Tibial artery (tissue), 4 donors: ENCODE measurements at regions not wholly inside any gene's neighbourhood (a gene's known extent, or its start where the extent isn't known, plus 50 kb on each side); places are given as distances from the start of the nearest gene placed in this dataset.

Experiments
- DNase-seq, 2 donors: peaks; one replicate each; pipeline ENCODE4 v3.0.0-alpha.2; 2019
- H3K27ac ChIP-seq, 2 donors: fragments of 200-600 bp; sonication (generic) in 1 of 2; 1 replicate in 1 of 2; 2 replicates in 1 of 2; pipeline ENCODE4 v1.5.1; 2018 to 2019; ENCODE audit warnings: mild to moderate bottlenecking in 1 of 2
- H3K27me3 ChIP-seq, 2 donors: fragments of 200-600 bp; sonication (generic) in 1 of 2; one replicate each; pipeline versions ENCODE4 v1.5.1 to v1.6.0; 2016 to 2019
- H3K36me3 ChIP-seq, 3 donors: fragments of 200-600 bp; sonication (generic) in 2 of 3; one replicate each; pipeline ENCODE4 v1.5.1; 2016 to 2019; ENCODE audit warnings: mild to moderate bottlenecking in 2 of 3
- H3K4me1 ChIP-seq, 4 donors: fragments of 200-600 bp; sonication (generic) in 2 of 4; 1 replicate in 3 of 4; 2 replicates in 1 of 4; pipeline ENCODE4 v1.5.1; 2016 to 2019
- H3K4me3 ChIP-seq, 2 donors: fragments of 200-600 bp; sonication (generic) in 1 of 2; 1 replicate in 1 of 2; 2 replicates in 1 of 2; pipeline ENCODE4 v1.5.1; 2018 to 2019; ENCODE audit warnings: mild to moderate bottlenecking in 2 of 2
- H3K9me3 ChIP-seq, 3 donors: fragments of 200-600 bp; sonication (generic) in 1 of 3; one replicate each; pipeline ENCODE4 v1.5.1; 2016 to 2019
- intact Hi-C: fragments of 100-400 bp; cut with DNase I; formaldehyde crosslinking; loops from one replicate; pipeline ENCODE4 v1.15.0; 2023; ENCODE audit warnings: low total_unique reads
- TF ChIP-seq, protein P1 (sequence below), 2 experiments: fragments of 200-600 bp in 1 of 2; fragments of 450-650 bp in 1 of 2; IDR thresholded peaks; one replicate each; pipeline ENCODE4 v1.5.1; 2017 to 2019; ENCODE audit warnings: antibody characterized with exemption in 2 of 2, mild to moderate bottlenecking in 1 of 2, moderate library complexity in 1 of 2

DNA sequence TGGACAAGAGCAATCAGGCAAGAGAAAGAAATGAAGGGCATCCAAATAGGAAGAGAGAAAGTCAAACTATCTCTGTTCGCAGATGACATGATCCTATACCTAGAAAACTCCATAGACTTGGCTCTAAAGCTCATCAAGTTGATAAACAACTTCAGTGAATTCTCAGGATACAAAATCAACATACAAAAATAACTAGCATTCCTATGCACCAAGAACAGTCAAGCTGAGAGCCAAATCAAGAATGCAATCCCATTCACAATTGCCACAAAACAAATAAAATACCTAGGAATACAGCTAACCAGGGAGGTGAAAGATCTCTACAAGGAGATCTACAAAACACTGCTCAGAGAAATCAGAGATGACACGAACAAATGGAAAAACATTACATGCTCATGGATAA lies 417.5 kb upstream of the ATP2B1 start:
- TF ChIP-seq, protein P1, sequence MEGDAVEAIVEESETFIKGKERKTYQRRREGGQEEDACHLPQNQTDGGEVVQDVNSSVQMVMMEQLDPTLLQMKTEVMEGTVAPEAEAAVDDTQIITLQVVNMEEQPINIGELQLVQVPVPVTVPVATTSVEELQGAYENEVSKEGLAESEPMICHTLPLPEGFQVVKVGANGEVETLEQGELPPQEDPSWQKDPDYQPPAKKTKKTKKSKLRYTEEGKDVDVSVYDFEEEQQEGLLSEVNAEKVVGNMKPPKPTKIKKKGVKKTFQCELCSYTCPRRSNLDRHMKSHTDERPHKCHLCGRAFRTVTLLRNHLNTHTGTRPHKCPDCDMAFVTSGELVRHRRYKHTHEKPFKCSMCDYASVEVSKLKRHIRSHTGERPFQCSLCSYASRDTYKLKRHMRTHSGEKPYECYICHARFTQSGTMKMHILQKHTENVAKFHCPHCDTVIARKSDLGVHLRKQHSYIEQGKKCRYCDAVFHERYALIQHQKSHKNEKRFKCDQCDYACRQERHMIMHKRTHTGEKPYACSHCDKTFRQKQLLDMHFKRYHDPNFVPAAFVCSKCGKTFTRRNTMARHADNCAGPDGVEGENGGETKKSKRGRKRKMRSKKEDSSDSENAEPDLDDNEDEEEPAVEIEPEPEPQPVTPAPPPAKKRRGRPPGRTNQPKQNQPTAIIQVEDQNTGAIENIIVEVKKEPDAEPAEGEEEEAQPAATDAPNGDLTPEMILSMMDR (IDR thresholded peaks at IDR 0.05): no peak
- Histone ChIP-seq H3K27me3 (no peaks in the 10 kb centered on the region), H3K27ac (no peak overlapping the region), H3K4me3 (no peak overlapping the region), H3K9me3 (peaks cover 0 to 7% (median 0%) of the 10 kb centered on the region in 3 donors), H3K4me1 (no peaks in the 10 kb centered on the region), H3K36me3 (no peaks in the 10 kb centered on the region)
- intact Hi-C loops: no loop called here
- DNase-seq: no peak

DNA sequence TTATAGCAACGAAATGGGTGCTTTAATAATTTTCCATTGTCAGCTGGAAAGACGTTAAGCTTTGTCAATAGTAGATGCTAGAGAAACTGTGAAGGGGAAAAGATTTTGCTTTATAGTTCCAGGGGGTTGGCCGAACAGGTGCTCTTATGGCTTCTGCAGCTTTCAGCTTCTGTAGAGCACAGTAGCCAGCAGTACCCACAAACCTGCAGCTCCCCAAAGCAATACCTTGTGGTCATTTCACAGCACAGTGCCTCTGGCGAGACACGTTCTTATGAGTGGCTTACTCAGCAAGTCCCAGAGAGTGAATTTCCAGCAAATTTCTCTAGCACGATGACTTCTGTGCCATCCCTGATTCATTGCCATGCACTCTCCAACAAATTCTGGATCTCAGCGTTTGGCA lies 416.3 kb upstream of the ATP2B1 start:
- no peak for DNase-seq
- no peak overlapping the region for H3K27ac ChIP-seq
- no peaks in the 10 kb centered on the region for H3K27me3 ChIP-seq
- no peaks in the 10 kb centered on the region for H3K4me1 ChIP-seq
- TF ChIP-seq, protein P1 (IDR thresholded peaks at IDR 0.05): no peak
- H3K36me3 ChIP-seq: no peaks in the 10 kb centered on the region
- intact Hi-C loops: no loop called here
- no peak overlapping the region for H3K4me3 ChIP-seq
- H3K9me3 ChIP-seq: peaks cover 0 to 18% (median 0%) of the 10 kb centered on the region in 3 donors

GRCh38 chr12:90124289-90124688 lies 415.7 kb upstream of the ATP2B1 start:
- Histone ChIP-seq H3K4me3 (no peak overlapping the region), H3K27me3 (no peaks in the 10 kb centered on the region), H3K27ac (no peak overlapping the region), H3K4me1 (no peaks in the 10 kb centered on the region), H3K36me3 (no peaks in the 10 kb centered on the region), H3K9me3 (peaks cover 0 to 18% (median 0%) of the 10 kb centered on the region in 3 donors)
- DNase-seq: no peak
- intact Hi-C loops: no loop called here
- TF ChIP-seq, protein P1 (IDR thresholded peaks at IDR 0.05): no peak

DNA sequence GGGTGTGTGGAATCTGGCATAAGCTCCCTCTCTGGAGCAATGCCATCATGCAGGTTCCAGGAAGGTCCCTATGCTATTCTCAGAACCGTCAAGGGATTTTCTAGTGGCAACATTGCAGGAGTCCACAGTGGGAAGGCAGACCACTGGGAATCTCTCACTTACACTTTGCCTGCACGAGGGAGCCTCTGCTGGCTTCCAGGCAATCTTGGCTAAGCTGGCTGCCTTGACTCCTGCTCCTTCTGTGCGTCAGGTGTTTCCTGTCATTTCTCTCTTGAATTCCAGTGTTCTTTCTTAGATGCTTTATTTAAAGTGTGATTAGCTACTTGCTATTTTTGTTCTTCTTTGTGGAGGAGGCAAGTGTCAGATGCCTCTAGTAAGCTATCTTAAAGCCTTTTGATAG lies 414.0 kb upstream of the ATP2B1 start:
- TF ChIP-seq, protein P1 (IDR thresholded peaks at IDR 0.05): no peak
- Histone ChIP-seq H3K9me3 (peaks cover 0 to 18% (median 0%) of the 10 kb centered on the region in 3 donors), H3K36me3 (no peaks in the 10 kb centered on the region), H3K27me3 (no peaks in the 10 kb centered on the region), H3K4me3 (no peak overlapping the region), H3K4me1 (no peaks in the 10 kb centered on the region), H3K27ac (no peak overlapping the region)
- no peak for DNase-seq
- intact Hi-C loops: no loop called here

GRCh38 chr12:90120627-90121026 lies 412.0 kb upstream of the ATP2B1 start:
- TF ChIP-seq, protein P1 (IDR thresholded peaks at IDR 0.05): no peak
- no peaks in the 10 kb centered on the region for H3K27me3 ChIP-seq
- H3K9me3 ChIP-seq: peaks cover 0 to 18% (median 0%) of the 10 kb centered on the region in 3 donors
- intact Hi-C loops: no loop called here
- H3K4me1 ChIP-seq: no peaks in the 10 kb centered on the region
- no peak for DNase-seq
- H3K4me3 ChIP-seq: no peak overlapping the region
- no peaks in the 10 kb centered on the region for H3K36me3 ChIP-seq
- H3K27ac ChIP-seq: no peak overlapping the region

DNA sequence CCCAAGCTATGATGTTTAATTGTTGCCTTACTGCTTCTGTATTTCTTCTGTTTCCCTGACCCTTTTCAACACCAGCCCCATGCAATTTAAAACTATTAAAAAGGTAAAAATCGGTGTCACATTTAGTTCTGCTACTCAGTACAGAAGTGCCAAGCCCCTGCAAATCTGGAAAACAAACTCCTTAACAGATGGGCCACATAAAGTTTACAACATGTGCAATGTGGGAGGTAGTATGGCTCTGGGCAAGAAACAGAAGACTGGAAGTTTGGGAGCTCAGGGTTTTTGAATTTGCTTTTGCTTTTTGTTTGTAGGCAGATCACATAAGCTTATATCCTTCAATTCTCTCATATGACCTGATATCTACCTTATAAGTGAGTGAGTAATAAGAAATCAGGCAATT lies 404.0 kb upstream of the ATP2B1 start:
- Histone ChIP-seq H3K27me3 (no peaks in the 10 kb centered on the region), H3K27ac (no peak overlapping the region), H3K4me1 (no peaks in the 10 kb centered on the region), H3K9me3 (no peaks in the 10 kb centered on the region), H3K4me3 (no peak overlapping the region), H3K36me3 (no peaks in the 10 kb centered on the region)
- DNase-seq: no peak
- intact Hi-C loops: no loop called here
- TF ChIP-seq, protein P1 (IDR thresholded peaks at IDR 0.05): no peak
